OCI-LY1 (cell line): ENCODE measurements at regions not wholly inside any gene's neighbourhood (a gene's known extent, or its start where the extent isn't known, plus 50 kb on each side); places are given as distances from the start of the nearest gene placed in this dataset.

ENCODE experiments used
- H2AFZ ChIP-seq: fragments of 200-600 bp; sonication (generic), shearing (Covaris generic); 2 replicates; pipeline ENCODE4 v1.6.0; 2014; ENCODE audit warnings: antibody characterized with exemption, mild to moderate bottlenecking, low read length
- H3F3A ChIP-seq: fragments of 200-600 bp; sonication (generic), shearing (Covaris generic); 2 replicates; pipeline ENCODE4 v1.6.0; 2014; ENCODE audit warnings: mild to moderate bottlenecking, antibody characterized with exemption, low read length, moderate library complexity; ENCODE audit not compliant: insufficient read depth
- H3K27ac ChIP-seq: fragments of 200-600 bp; sonication (generic); 2 replicates; pipeline ENCODE4 v1.5.1; 2014; ENCODE audit warnings: low read length, mixed run types, mild to moderate bottlenecking, low read depth; ENCODE audit not compliant: poor library complexity, severe bottlenecking
- H3K27me3 ChIP-seq: fragments of 200-600 bp; sonication (generic); 2 replicates; pipeline ENCODE4 v1.6.0; 2014; ENCODE audit warnings: antibody characterized with exemption, mild to moderate bottlenecking, low read length, moderate library complexity; ENCODE audit not compliant: insufficient read depth
- H3K36me3 ChIP-seq: fragments of 200-600 bp; sonication (generic); 2 replicates; pipeline ENCODE4 v1.6.1; 2014; ENCODE audit warnings: mild to moderate bottlenecking, antibody characterized with exemption, low read length, moderate library complexity, mixed read lengths; ENCODE audit not compliant: insufficient read depth
- H3K4me1 ChIP-seq: fragments of 200-600 bp; sonication (generic); 2 replicates; pipeline ENCODE4 v1.5.1; 2014; ENCODE audit warnings: mild to moderate bottlenecking, low read length, moderate library complexity; ENCODE audit not compliant: insufficient read depth, severe bottlenecking
- H3K4me2 ChIP-seq: fragments of 200-600 bp; sonication (generic), shearing (Covaris generic); 2 replicates; pipeline ENCODE4 v1.6.1; 2014; ENCODE audit warnings: low read length
- H3K4me3 ChIP-seq: fragments of 200-600 bp; sonication (generic); 2 replicates; pipeline ENCODE4 v1.5.1; 2014; ENCODE audit warnings: low read length, low read depth, mild to moderate bottlenecking, mixed read lengths; ENCODE audit not compliant: poor library complexity, severe bottlenecking
- H3K79me2 ChIP-seq: fragments of 200-600 bp; shearing (Covaris generic); 2 replicates; pipeline ENCODE4 v1.6.1; 2016; ENCODE audit warnings: mixed run types, low read length, mixed read lengths; ENCODE audit not compliant: insufficient read depth
- H3K9ac ChIP-seq: fragments of 200-600 bp; sonication (generic), shearing (Covaris generic); 2 replicates; pipeline ENCODE4 v1.6.1; 2014; ENCODE audit warnings: mild to moderate bottlenecking, low read length, mixed read lengths
- H3K9me2 ChIP-seq: fragments of 200-600 bp; sonication (generic), shearing (Covaris generic); 2 replicates; pipeline ENCODE4 v1.6.1; 2014; ENCODE audit warnings: low read depth, mild to moderate bottlenecking, low read length, mixed read lengths
- H3K9me3 ChIP-seq: fragments of 200-600 bp; shearing (Covaris generic); 2 replicates; pipeline ENCODE4 v1.6.1; 2014; ENCODE audit warnings: low read length, mixed read lengths
- H4K20me1 ChIP-seq: fragments of 200-600 bp; sonication (generic), shearing (Covaris generic); 2 replicates; pipeline ENCODE4 v1.6.0; 2016; ENCODE audit warnings: mild to moderate bottlenecking, low read length; ENCODE audit not compliant: insufficient read depth
- EZH2 ChIP-seq: fragments of 200-600 bp; sonication (generic), shearing (Covaris generic); IDR thresholded peaks from 2 replicates; pipeline ENCODE4 v1.8.0; 2017; ENCODE audit warnings: borderline replicate concordance, mixed run types, mild to moderate bottlenecking, antibody characterized with exemption, low read length, moderate library complexity, mixed read lengths
- TF ChIP-seq, protein P1 (sequence below): fragments of 200-600 bp; sonication (generic), shearing (Covaris generic); IDR thresholded peaks from 2 replicates; pipeline ENCODE4 v1.5.1; 2017; ENCODE audit warnings: mild to moderate bottlenecking, antibody characterized with exemption, low read length, moderate library complexity, mixed read lengths

DNA sequence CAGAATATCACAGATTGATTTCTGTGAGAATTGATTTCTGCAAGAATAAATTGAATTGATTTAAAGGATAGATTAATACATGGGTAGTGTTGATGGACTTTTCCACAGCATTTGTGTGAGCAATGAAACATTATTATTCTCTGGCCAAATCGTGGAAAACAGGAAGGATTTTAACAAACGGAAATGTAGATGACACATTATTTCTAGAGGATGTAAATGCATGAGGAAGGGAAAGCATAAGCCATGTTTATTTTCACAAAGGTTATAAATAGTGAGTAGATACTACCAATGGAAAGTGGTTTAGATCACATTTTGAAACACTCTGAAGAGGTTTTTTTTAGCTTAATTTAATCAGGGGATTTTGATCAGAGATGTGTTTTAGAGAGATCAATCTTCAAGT lies 1534.6 kb upstream of the MIR17HG start:
- no peaks in the 10 kb centered on the region for H3K9me2 ChIP-seq
- no peak overlapping the region for H2AFZ ChIP-seq
- no peaks in the 10 kb centered on the region for H3K4me1 ChIP-seq
- no peaks in the 10 kb centered on the region for H4K20me1 ChIP-seq
- H3F3A ChIP-seq, result no peaks in the 10 kb centered on the region
- no peaks in the 10 kb centered on the region for H3K27me3 ChIP-seq
- H3K36me3 ChIP-seq, result no peaks in the 10 kb centered on the region
- no peak overlapping the region for H3K4me3 ChIP-seq
- H3K4me2 ChIP-seq, result no peak overlapping the region
- no peak for TF ChIP-seq EZH2
- TF ChIP-seq, protein P1, sequence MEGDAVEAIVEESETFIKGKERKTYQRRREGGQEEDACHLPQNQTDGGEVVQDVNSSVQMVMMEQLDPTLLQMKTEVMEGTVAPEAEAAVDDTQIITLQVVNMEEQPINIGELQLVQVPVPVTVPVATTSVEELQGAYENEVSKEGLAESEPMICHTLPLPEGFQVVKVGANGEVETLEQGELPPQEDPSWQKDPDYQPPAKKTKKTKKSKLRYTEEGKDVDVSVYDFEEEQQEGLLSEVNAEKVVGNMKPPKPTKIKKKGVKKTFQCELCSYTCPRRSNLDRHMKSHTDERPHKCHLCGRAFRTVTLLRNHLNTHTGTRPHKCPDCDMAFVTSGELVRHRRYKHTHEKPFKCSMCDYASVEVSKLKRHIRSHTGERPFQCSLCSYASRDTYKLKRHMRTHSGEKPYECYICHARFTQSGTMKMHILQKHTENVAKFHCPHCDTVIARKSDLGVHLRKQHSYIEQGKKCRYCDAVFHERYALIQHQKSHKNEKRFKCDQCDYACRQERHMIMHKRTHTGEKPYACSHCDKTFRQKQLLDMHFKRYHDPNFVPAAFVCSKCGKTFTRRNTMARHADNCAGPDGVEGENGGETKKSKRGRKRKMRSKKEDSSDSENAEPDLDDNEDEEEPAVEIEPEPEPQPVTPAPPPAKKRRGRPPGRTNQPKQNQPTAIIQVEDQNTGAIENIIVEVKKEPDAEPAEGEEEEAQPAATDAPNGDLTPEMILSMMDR, result no peak
- no peak overlapping the region for H3K27ac ChIP-seq
- H3K9ac ChIP-seq, result no peak overlapping the region
- no peaks in the 10 kb centered on the region for H3K9me3 ChIP-seq
- H3K79me2 ChIP-seq, result no peaks in the 10 kb centered on the region

GRCh38 chr13:89816404-89816803 lies 1531.1 kb upstream of the MIR17HG start:
- TF ChIP-seq EZH2, result no peak
- TF ChIP-seq, protein P1, result no peak
- H3K9me3 ChIP-seq, result no peaks in the 10 kb centered on the region
- no peaks in the 10 kb centered on the region for H4K20me1 ChIP-seq
- no peak overlapping the region for H3K4me2 ChIP-seq
- no peak overlapping the region for H3K9ac ChIP-seq
- H2AFZ ChIP-seq, result no peak overlapping the region
- H3K4me3 ChIP-seq, result no peak overlapping the region
- no peaks in the 10 kb centered on the region for H3F3A ChIP-seq
- no peaks in the 10 kb centered on the region for H3K4me1 ChIP-seq
- H3K9me2 ChIP-seq, result no peaks in the 10 kb centered on the region
- H3K27me3 ChIP-seq, result no peaks in the 10 kb centered on the region
- H3K36me3 ChIP-seq, result no peaks in the 10 kb centered on the region
- H3K79me2 ChIP-seq, result no peaks in the 10 kb centered on the region
- H3K27ac ChIP-seq, result no peak overlapping the region

GRCh38 chr13:89822467-89822866 lies 1525.0 kb upstream of the MIR17HG start:
- Histone ChIP-seq H3K9me2 (no peaks in the 10 kb centered on the region; the same call in 1 of the 2 replicates), H3K27ac (no peak overlapping the region), H3K9ac (no peak overlapping the region), H3K9me3 (no peaks in the 10 kb centered on the region), H3K36me3 (no peaks in the 10 kb centered on the region), H2AFZ (no peak overlapping the region), H3K4me1 (no peaks in the 10 kb centered on the region), H3K79me2 (no peaks in the 10 kb centered on the region), H4K20me1 (no peaks in the 10 kb centered on the region), H3K4me3 (no peak overlapping the region), H3K4me2 (no peak overlapping the region), H3F3A (no peaks in the 10 kb centered on the region), H3K27me3 (no peaks in the 10 kb centered on the region)
- TF ChIP-seq, protein P1, result no peak
- TF ChIP-seq EZH2, result no peak
